HG03025 (cell line): ENCODE measurements at regions not wholly inside any gene's neighbourhood (a gene's known extent, or its start where the extent isn't known, plus 50 kb on each side); places are given as distances from the start of the nearest gene placed in this dataset.
"Not testable (repeated sequence)": the region's sequence is repeated elsewhere in the genome, so short reads cannot be mapped to it uniquely, and the experiment has no call there.

ENCODE experiments used
- ATAC-seq: cut with Tn5 transposase; IDR thresholded peaks from one replicate; pipeline ENCODE4 v1.9.1; 2021; ENCODE audit warnings: mild to moderate bottlenecking, moderate library complexity; ENCODE audit not compliant: unreplicated experiment, low FRiP score

- ATAC-seq: no peak
Observed at GRCh38 chr15:81908111-81908510, 137.7 kb downstream of the MEX3B start.

GRCh38 chr15:81907521-81907920 lies 138.3 kb downstream of the MEX3B start:
- no peak for ATAC-seq

DNA sequence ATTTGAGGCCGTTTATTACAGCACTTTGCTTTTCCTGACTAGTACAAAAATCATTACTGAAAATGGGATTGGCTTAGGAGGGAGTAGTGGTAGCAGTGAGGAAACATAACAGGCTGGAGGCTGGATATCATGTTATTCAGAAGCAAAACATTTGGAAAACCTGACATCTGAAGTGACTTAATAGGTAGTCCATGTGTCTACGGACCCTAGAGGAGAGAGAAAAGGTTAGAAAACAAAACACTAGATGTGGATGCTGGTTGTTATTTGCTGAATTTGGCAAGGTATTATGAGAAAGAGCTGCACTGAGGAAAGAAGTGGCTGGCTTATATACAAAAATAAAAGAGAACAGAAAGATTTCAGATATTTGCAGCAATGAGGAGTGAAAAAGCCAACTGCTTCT lies 139.9 kb downstream of the MEX3B start:
- no peak for ATAC-seq

DNA sequence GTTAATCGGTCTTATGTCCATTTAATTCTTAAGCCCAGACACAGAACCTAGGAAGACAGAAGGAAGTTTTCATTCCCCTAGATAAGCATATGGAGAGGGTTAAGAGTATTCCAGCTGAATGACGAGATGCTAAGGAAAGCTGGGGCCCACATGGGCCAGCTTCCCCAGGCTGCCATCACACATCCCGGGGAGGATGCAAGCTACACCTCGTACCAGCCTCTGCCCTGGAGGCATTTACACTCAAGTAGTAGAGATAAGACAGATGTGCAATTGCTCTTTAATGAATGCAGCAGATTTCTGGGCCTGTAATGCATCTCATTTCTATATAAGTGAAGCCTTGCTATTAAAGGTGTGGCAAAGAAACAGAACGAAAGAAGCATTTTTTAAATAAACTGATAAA lies 144.5 kb downstream of the MEX3B start:
- no peak for ATAC-seq

DNA sequence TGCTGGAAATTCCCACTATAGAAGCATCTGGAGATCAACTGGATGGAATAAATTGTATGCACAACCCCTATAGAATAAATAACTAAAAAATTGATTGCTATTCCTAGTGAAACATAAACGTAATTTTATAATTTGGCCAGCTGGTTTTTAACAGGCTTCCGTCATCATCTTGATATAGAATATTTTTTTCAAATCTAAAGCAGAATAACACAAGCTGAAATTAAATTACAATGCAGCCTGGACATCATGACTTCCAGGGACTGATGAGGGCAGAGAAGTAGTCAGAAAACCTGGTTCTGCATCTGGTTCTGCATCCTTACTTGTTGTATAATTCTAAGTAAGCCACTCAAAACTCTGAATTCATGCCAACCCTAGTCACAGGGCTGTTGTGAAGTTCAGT lies 146.1 kb downstream of the MEX3B start:
- ATAC-seq: no peak

DNA sequence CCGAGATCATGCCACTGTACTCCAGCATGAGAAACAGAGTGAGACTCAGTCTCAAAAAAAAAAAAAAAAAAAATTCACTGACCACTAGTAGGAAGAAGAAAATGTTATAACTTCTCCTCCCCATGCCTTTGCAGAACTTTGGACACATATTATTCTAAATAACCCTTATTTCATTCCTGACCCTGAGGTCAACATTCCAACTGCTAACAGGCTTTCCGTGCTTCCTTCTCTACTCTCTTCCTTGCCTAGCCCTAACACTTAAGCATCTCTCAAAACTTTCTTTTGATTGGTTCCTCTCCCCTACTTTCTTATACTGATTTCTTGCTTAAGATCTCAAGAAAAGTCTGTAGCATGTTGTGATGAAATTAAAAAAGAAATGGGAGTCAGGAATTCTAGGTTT lies 146.8 kb downstream of the MEX3B start:
- no peak for ATAC-seq

- no peak for ATAC-seq
Observed at GRCh38 chr15:81897057-81897677, 148.7 kb downstream of the MEX3B start.

GRCh38 chr15:81896356-81896755 lies 149.5 kb downstream of the MEX3B start:
- ATAC-seq: no peak

DNA sequence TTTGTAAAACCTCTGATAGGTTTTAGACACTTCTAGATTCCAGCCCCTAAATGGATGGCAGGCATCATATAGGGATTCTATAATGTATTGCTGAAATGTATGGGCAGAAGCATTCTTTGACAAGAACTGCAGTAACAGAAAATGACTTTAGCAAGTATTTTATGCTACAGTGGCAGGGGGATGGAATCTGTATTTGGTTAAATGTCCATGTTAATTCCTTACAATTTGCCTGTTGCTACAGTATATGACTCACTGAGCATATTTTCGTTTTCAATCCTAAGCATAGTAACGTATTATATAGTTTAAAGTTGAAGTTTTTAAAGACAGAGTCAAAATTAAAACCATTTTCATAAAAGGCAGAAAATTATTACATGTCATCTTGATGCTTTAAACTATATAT lies 150.1 kb downstream of the MEX3B start:
- no peak for ATAC-seq

- ATAC-seq: no peak
Observed at GRCh38 chr15:81894061-81894460, 151.8 kb downstream of the MEX3B start.

- ATAC-seq: no peak
Observed at GRCh38 chr15:81893182-81893835, 152.5 kb downstream of the MEX3B start.

GRCh38 chr15:81890496-81890895 lies 155.3 kb downstream of the MEX3B start:
- no peak for ATAC-seq

DNA sequence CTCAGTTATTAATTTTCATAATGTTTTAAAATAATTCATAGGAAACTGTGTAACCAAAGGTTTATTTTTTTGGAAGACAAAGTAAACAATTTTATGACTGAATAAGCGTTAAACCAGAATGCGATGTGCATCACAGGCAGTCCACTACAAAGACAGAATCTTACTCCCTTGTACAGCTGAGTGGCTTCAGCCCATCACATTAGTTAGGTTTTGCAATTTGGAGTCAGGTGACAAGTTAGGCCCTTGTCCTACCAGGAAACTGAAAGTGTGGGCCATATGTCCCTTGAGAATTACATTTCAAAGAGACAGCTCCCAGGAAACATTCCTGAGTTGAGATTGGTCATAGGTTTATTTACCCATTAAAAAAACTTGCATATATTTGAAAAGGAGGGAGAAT lies 156.3 kb downstream of the MEX3B start:
- no peak for ATAC-seq

GRCh38 chr15:81888748-81889484 lies 156.9 kb downstream of the MEX3B start:
- no peak for ATAC-seq

DNA sequence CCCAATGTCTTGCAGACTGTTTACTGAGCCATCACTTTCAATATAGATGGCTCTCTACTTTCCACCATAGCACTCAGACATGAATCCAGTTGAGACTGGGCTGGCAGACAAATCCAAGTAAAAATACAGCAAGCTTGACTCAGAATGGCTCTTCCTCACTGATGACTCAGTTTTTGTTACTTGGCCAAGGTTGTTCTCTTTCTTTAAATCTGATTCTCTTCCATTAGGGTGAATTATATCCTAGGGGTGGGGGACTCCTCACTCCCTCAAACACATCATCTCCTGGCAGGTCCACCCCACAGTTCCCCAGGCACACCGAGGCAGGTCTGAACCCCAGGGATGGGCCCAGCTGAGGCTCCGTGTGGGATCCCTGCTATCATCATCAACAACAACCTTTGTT lies 157.9 kb downstream of the MEX3B start:
- no peak for ATAC-seq

DNA sequence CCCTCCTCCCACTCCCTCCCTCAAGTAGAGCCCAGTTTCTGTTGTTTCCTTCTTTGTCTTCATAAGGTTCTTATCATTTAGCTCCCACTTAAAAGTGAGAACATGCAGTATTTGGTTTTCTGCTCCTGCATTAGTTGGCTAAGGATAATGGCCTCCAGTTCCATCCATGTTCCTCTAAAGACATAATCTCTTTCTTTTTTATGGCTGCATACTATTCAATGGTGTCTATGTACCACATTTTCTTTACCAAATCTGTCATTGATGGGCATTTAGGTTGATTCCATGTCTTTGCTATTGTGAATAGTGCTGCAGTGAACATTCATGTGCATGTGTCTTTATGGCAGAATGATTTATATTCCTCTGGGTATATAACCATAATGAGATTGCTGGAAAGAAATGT lies 158.6 kb downstream of the MEX3B start:
- ATAC-seq: not testable (repeated sequence)

- no peak for ATAC-seq
Observed at GRCh38 chr15:81886591-81886990, 159.2 kb downstream of the MEX3B start.

- no peak for ATAC-seq
Observed at GRCh38 chr15:81886080-81886479, 159.7 kb downstream of the MEX3B start.

DNA sequence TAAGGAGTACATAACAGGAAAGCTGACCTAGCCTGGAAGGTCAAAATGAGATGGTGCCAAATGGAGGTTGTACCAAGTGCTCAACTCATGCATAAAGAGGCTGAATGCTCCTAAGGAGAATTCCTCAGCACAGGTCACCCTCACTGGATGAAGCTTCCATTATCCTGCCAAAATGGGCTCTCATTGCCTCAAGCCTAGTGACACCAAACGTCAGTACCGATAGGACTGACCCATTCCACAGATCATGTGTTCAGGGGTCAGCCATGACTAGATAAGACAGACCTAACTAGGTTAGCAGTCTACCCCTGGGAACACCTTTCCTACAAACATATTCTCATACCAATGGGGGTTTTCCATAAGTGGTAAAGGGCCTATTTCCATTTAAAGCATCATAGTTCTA lies 160.7 kb downstream of the MEX3B start:
- ATAC-seq: no peak

- no peak for ATAC-seq
Observed at GRCh38 chr15:81882504-81882903, 163.3 kb downstream of the MEX3B start.

GRCh38 chr15:81880833-81881232 lies 165.0 kb downstream of the MEX3B start:
- ATAC-seq: no peak

GRCh38 chr15:81880314-81880713 lies 165.5 kb downstream of the MEX3B start:
- ATAC-seq: no peak
